ENCODE measurements at regions not wholly inside any gene's neighbourhood (a gene's known extent, or its start where the extent isn't known, plus 50 kb on each side); places are given as distances from the start of the nearest gene placed in this dataset.

- no peak for DNase-seq (ENCODE audit: low spot score)
Observed at GRCh38 chr3:170752571-170753155, 117.3 kb downstream of the RPL22L1 start.

- no peak for DNase-seq (ENCODE audit: low spot score)
Observed at GRCh38 chr3:170751899-170752293, 118.1 kb downstream of the RPL22L1 start.

- no peak for DNase-seq (ENCODE audit: low spot score)
Observed at GRCh38 chr3:170751083-170751898, 118.7 kb downstream of the RPL22L1 start.

GRCh38 chr3:170750478-170750830 is 119.5 kb downstream of the RPL22L1 start:
- DNase-seq (ENCODE audit: low spot score): no peak

- DNase-seq (ENCODE audit: low spot score): no peak
Observed at GRCh38 chr3:170749765-170750477, 120.1 kb downstream of the RPL22L1 start.

GRCh38 chr3:170749185-170749584 is 120.8 kb downstream of the RPL22L1 start:
- no peak for DNase-seq (ENCODE audit: low spot score)

GRCh38 chr3:170746175-170746942 is 123.6 kb downstream of the RPL22L1 start:
- DNase-seq (ENCODE audit: low spot score): no peak

GRCh38 chr3:170745211-170745718 is 124.7 kb downstream of the RPL22L1 start:
- DNase-seq (ENCODE audit: low spot score): no peak

- DNase-seq (ENCODE audit: low spot score): no peak
Observed at GRCh38 chr3:170741756-170742529, 128.1 kb downstream of the RPL22L1 start.

- DNase-seq (ENCODE audit: low spot score): no peak
Observed at GRCh38 chr3:170740726-170741591, 129.0 kb downstream of the RPL22L1 start.

- DNase-seq (ENCODE audit: low spot score): no peak
Observed at GRCh38 chr3:170740285-170740684, 129.7 kb downstream of the RPL22L1 start.

GRCh38 chr3:170739410-170739809 is 130.6 kb downstream of the RPL22L1 start:
- DNase-seq (ENCODE audit: low spot score): no peak

GRCh38 chr3:170738766-170739165 is 131.2 kb downstream of the RPL22L1 start:
- DNase-seq (ENCODE audit: low spot score): no peak

GRCh38 chr3:170737498-170738162 is 132.4 kb downstream of the RPL22L1 start:
- DNase-seq (ENCODE audit: low spot score): no peak

- DNase-seq (ENCODE audit: low spot score): no peak
Observed at GRCh38 chr3:170735821-170736220, 134.2 kb downstream of the RPL22L1 start.

- DNase-seq (ENCODE audit: low spot score): no peak
Observed at GRCh38 chr3:170734735-170735065, 135.3 kb downstream of the RPL22L1 start.

GRCh38 chr3:170734043-170734734 is 135.8 kb downstream of the RPL22L1 start:
- no peak for DNase-seq (ENCODE audit: low spot score)

GRCh38 chr3:170732660-170733245 is 137.2 kb downstream of the RPL22L1 start:
- DNase-seq (ENCODE audit: low spot score): no peak

GRCh38 chr3:170731281-170731680 is 138.7 kb downstream of the RPL22L1 start:
- no peak for DNase-seq (ENCODE audit: low spot score)
